PFSK-1 (cell line): ENCODE measurements at regions not wholly inside any gene's neighbourhood (a gene's known extent, or its start where the extent isn't known, plus 50 kb on each side); places are given as distances from the start of the nearest gene placed in this dataset.

ENCODE experiments used
- POLR2AphosphoS5 ChIP-seq: IDR thresholded peaks from 2 replicates; pipeline ENCODE4 v1.6.1; 2012; ENCODE audit warnings: low read depth, mild to moderate bottlenecking, control low read depth, low read length, moderate library complexity
- REST ChIP-seq, 2 experiments: IDR thresholded peaks; 2 replicates each; pipeline versions ENCODE4 v1.6.1 to v1.8.0; 2011 to 2012; ENCODE audit warnings: low read depth in 2 of 2, low read length in 2 of 2, control low read depth in 1 of 2, inconsistent platforms in 1 of 2, mild to moderate bottlenecking in 1 of 2, moderate library complexity in 1 of 2; ENCODE audit not compliant: insufficient read depth in 1 of 2
- SIN3A ChIP-seq: IDR thresholded peaks from 2 replicates; pipeline ENCODE4 v1.6.1; 2012; ENCODE audit warnings: mild to moderate bottlenecking, low read length, moderate library complexity, borderline replicate concordance; ENCODE audit not compliant: insufficient read depth
- TAF1 ChIP-seq: IDR thresholded peaks from 2 replicates; pipeline ENCODE4 v1.6.1; 2012; ENCODE audit warnings: low read length, control low read depth, borderline replicate concordance; ENCODE audit not compliant: insufficient read depth

- TF ChIP-seq POLR2AphosphoS5 (no peak), REST (IDR thresholded peaks at IDR 0.05; ENCODE audit: insufficient read depth in 1 of 2, low read depth in 2 of 2, low read length in 2 of 2) (no peak), TAF1 (no peak), SIN3A (no peak)
These were observed 117.1 kb downstream of the TFPI2 start for GRCh38 chr7:93773446-93773845.
